Central memory CD8-positive, alpha-beta T cell (primary cell): ENCODE measurements at regions not wholly inside any gene's neighbourhood (a gene's known extent, or its start where the extent isn't known, plus 50 kb on each side); places are given as distances from the start of the nearest gene placed in this dataset.
"Not testable (repeated sequence)": the region's sequence is repeated elsewhere in the genome, so short reads cannot be mapped to it uniquely, and the experiment has no call there.

Experiments
- ATAC-seq: fragments of 150-1000 bp; cut with Tn5 transposase; replicated peaks from 2 replicates; pipeline ENCODE4 v1.10.0; 2022; ENCODE audit warnings: mild to moderate bottlenecking, moderate FRiP score, moderate number of reproducible peaks; ENCODE audit not compliant: poor library complexity, severe bottlenecking; ENCODE audit errors: extremely low read depth
- DNase-seq, 2 donors: peaks; one replicate each; pipeline ENCODE4 v3.0.0; 2021; ENCODE audit warnings: low spot score in 2 of 2
- H3K27ac Mint-ChIP-seq: one replicate; pipeline ENCODE4 v1.8.0; 2022; ENCODE audit warnings: low read depth, mild to moderate bottlenecking, moderate library complexity, mixed read lengths
- H3K27me3 Mint-ChIP-seq: one replicate; pipeline ENCODE4 v1.8.0; 2022; ENCODE audit warnings: mixed read lengths
- H3K36me3 Mint-ChIP-seq: one replicate; pipeline ENCODE4 v1.8.0; 2022; ENCODE audit warnings: mild to moderate bottlenecking, moderate library complexity, mixed read lengths; ENCODE audit not compliant: insufficient read depth
- H3K4me1 Mint-ChIP-seq: one replicate; pipeline ENCODE4 v1.8.0; 2022; ENCODE audit warnings: mixed read lengths
- H3K4me3 Mint-ChIP-seq: one replicate; pipeline ENCODE4 v1.8.0; 2022; ENCODE audit warnings: mild to moderate bottlenecking, moderate library complexity, mixed read lengths
- H3K9me3 Mint-ChIP-seq: one replicate; pipeline ENCODE4 v1.8.0; 2022; ENCODE audit warnings: mixed read lengths

- DNase-seq (no peak), ATAC-seq (no peak)
- no peaks in the 10 kb centered on the region for H3K27me3 Mint-ChIP-seq
- no peak overlapping the region for H3K27ac Mint-ChIP-seq
- H3K36me3 Mint-ChIP-seq: peaks cover 2% of the 10 kb centered on the region
- H3K9me3 Mint-ChIP-seq: peaks cover 33% of the 10 kb centered on the region
- no peaks in the 10 kb centered on the region for H3K4me1 Mint-ChIP-seq
- H3K4me3 Mint-ChIP-seq: no peak overlapping the region
Observed at GRCh38 chr18:4789506-4789905, 334.4 kb upstream of the DLGAP1 start.

- no peak overlapping the region for H3K27ac Mint-ChIP-seq
- no peak for ATAC-seq
- no peaks in the 10 kb centered on the region for H3K4me1 Mint-ChIP-seq
- H3K9me3 Mint-ChIP-seq: peaks cover 6% of the 10 kb centered on the region
- H3K36me3 Mint-ChIP-seq: no peaks in the 10 kb centered on the region
- no peaks in the 10 kb centered on the region for H3K27me3 Mint-ChIP-seq
- no peak for DNase-seq
- H3K4me3 Mint-ChIP-seq: no peak overlapping the region
Observed at GRCh38 chr18:4781873-4782272, 326.8 kb upstream of the DLGAP1 start.

GRCh38 chr18:4765401-4765800, 310.3 kb upstream of the DLGAP1 start:
- Mint-ChIP-seq H3K27me3 (no peaks in the 10 kb centered on the region), H3K4me3 (no peak overlapping the region), H3K4me1 (no peaks in the 10 kb centered on the region), H3K36me3 (no peaks in the 10 kb centered on the region), H3K9me3 (peaks cover 29% of the 10 kb centered on the region), H3K27ac (no peak overlapping the region)
- DNase-seq (no peak), ATAC-seq (no peak)

- Mint-ChIP-seq H3K27ac (no peak overlapping the region), H3K36me3 (no peaks in the 10 kb centered on the region), H3K4me1 (no peaks in the 10 kb centered on the region), H3K9me3 (peaks cover 17% of the 10 kb centered on the region), H3K27me3 (no peaks in the 10 kb centered on the region), H3K4me3 (no peak overlapping the region)
- no peak for ATAC-seq
- no peak for DNase-seq
Observed at GRCh38 chr18:4762330-4762729, 307.2 kb upstream of the DLGAP1 start.

GRCh38 chr18:4758980-4759379, 303.9 kb upstream of the DLGAP1 start:
- Mint-ChIP-seq H3K4me1 (no peaks in the 10 kb centered on the region), H3K36me3 (no peaks in the 10 kb centered on the region), H3K4me3 (no peak overlapping the region), H3K27ac (no peak overlapping the region), H3K27me3 (no peaks in the 10 kb centered on the region), H3K9me3 (peaks cover 7% of the 10 kb centered on the region)
- no peak for ATAC-seq
- no peak for DNase-seq

- DNase-seq (no peak), ATAC-seq (no peak)
- Mint-ChIP-seq H3K36me3 (no peaks in the 10 kb centered on the region), H3K27me3 (no peaks in the 10 kb centered on the region), H3K4me3 (no peak overlapping the region), H3K9me3 (peaks cover 12% of the 10 kb centered on the region), H3K27ac (no peak overlapping the region), H3K4me1 (no peaks in the 10 kb centered on the region)
Observed at GRCh38 chr18:4755848-4756247, 300.7 kb upstream of the DLGAP1 start.

- not testable (repeated sequence) for H3K4me1 Mint-ChIP-seq, H3K27ac Mint-ChIP-seq, H3K27me3 Mint-ChIP-seq, H3K36me3 Mint-ChIP-seq, DNase-seq, ATAC-seq, H3K9me3 Mint-ChIP-seq, H3K4me3 Mint-ChIP-seq
Observed at GRCh38 chr18:4753151-4753550, 298.0 kb upstream of the DLGAP1 start.

- Mint-ChIP-seq H3K4me1 (no peaks in the 10 kb centered on the region), H3K36me3 (no peaks in the 10 kb centered on the region), H3K9me3 (peaks cover 8% of the 10 kb centered on the region), H3K4me3 (no peak overlapping the region), H3K27ac (no peak overlapping the region), H3K27me3 (no peaks in the 10 kb centered on the region)
- DNase-seq (no peak), ATAC-seq (no peak)
Observed at GRCh38 chr18:4751523-4751922, 296.4 kb upstream of the DLGAP1 start.

GRCh38 chr18:4750393-4751346, 295.6 kb upstream of the DLGAP1 start:
- ATAC-seq: no peak
- no peak overlapping the region for H3K27ac Mint-ChIP-seq

GRCh38 chr18:4748975-4749374, 293.9 kb upstream of the DLGAP1 start:
- H3K27ac Mint-ChIP-seq: no peak overlapping the region
- no peaks in the 10 kb centered on the region for H3K36me3 Mint-ChIP-seq
- no peak for ATAC-seq
- no peaks in the 10 kb centered on the region for H3K4me1 Mint-ChIP-seq
- H3K4me3 Mint-ChIP-seq: no peak overlapping the region
- peaks cover 18% of the 10 kb centered on the region for H3K9me3 Mint-ChIP-seq
- no peak for DNase-seq
- H3K27me3 Mint-ChIP-seq: no peaks in the 10 kb centered on the region

More at GRCh38 chr18:4750393-4751346, 295.6 kb upstream of the DLGAP1 start:
- Mint-ChIP-seq H3K27me3 (no peaks in the 10 kb centered on the region), H3K36me3 (no peaks in the 10 kb centered on the region), H3K9me3 (peaks cover 11% of the 10 kb centered on the region), H3K4me3 (no peak overlapping the region), H3K4me1 (no peaks in the 10 kb centered on the region)
- DNase-seq: no peak

- H3K9me3 Mint-ChIP-seq: peaks cover 19% of the 10 kb centered on the region
- no peaks in the 10 kb centered on the region for H3K27me3 Mint-ChIP-seq
- no peak overlapping the region for H3K27ac Mint-ChIP-seq
- no peaks in the 10 kb centered on the region for H3K36me3 Mint-ChIP-seq
- ATAC-seq (no peak), DNase-seq (no peak)
- no peaks in the 10 kb centered on the region for H3K4me1 Mint-ChIP-seq
- H3K4me3 Mint-ChIP-seq: no peak overlapping the region
Observed at GRCh38 chr18:4734903-4735302, 279.8 kb upstream of the DLGAP1 start.

- DNase-seq (no peak), ATAC-seq (no peak)
- no peaks in the 10 kb centered on the region for H3K4me1 Mint-ChIP-seq
- peaks cover 19% of the 10 kb centered on the region for H3K9me3 Mint-ChIP-seq
- H3K4me3 Mint-ChIP-seq: no peak overlapping the region
- H3K27me3 Mint-ChIP-seq: no peaks in the 10 kb centered on the region
- no peak overlapping the region for H3K27ac Mint-ChIP-seq
- H3K36me3 Mint-ChIP-seq: no peaks in the 10 kb centered on the region
Observed at GRCh38 chr18:4734021-4734420, 278.9 kb upstream of the DLGAP1 start.

- H3K27me3 Mint-ChIP-seq: no peaks in the 10 kb centered on the region
- DNase-seq: no peak
- no peak overlapping the region for H3K4me3 Mint-ChIP-seq
- H3K9me3 Mint-ChIP-seq: peaks cover 24% of the 10 kb centered on the region
- H3K36me3 Mint-ChIP-seq: no peaks in the 10 kb centered on the region
- no peaks in the 10 kb centered on the region for H3K4me1 Mint-ChIP-seq
- no peak overlapping the region for H3K27ac Mint-ChIP-seq
- no peak for ATAC-seq
Observed at GRCh38 chr18:4721545-4721944, 266.4 kb upstream of the DLGAP1 start.
